ENCODE measurements at regions not wholly inside any gene's neighbourhood (a gene's known extent, or its start where the extent isn't known, plus 50 kb on each side); places are given as distances from the start of the nearest gene placed in this dataset.

- no peak for TF ChIP-seq POLR2A (IDR thresholded peaks at IDR 0.05; ENCODE audit: low read depth, low read length)
- no peak for TF ChIP-seq TAF1 (IDR thresholded peaks at IDR 0.05; ENCODE audit: borderline replicate concordance, low read depth, low read length)
- no peak for TF ChIP-seq POLR2AphosphoS5 (IDR thresholded peaks at IDR 0.05; ENCODE audit: low read depth, low read length)
Observed at GRCh38 chr11:11108026-11108425, 245.0 kb downstream of the CSNK2A3 start.
